NCI-H2196 treated with DMSO at 0.1 percent for 48 hours (cell line): ENCODE measurements at regions not wholly inside any gene's neighbourhood (a gene's known extent, or its start where the extent isn't known, plus 50 kb on each side); places are given as distances from the start of the nearest gene placed in this dataset.
"Not testable (repeated sequence)": the region's sequence is repeated elsewhere in the genome, so short reads cannot be mapped to it uniquely, and the experiment has no call there.

ENCODE experiments used
- DNase-seq: peaks from one replicate; lab custom pipeline; 2025; ENCODE audit not compliant: unreplicated experiment; lab: John Stamatoyannopoulos, UW

DNA sequence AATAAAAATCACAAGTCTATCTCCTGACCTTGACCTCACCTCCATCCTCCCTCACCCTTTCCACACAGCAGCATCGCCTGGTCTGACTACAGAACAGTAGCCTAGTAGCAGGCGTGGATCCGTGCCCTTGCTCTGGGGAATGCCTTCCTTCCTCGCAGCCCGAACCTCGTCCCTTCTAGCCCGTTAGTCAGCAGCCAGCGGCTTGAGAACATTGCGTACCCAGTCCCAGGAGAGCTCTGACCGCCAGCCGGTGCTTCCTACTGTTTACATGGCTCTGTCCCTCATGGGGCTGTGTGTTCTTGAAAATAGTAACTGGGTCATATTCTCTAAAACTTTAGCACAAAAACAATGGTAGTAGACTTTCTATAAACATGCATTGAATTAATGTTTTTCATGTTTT, 682.7 kb upstream of the IGFBP3 start:
- no peak for DNase-seq

DNA sequence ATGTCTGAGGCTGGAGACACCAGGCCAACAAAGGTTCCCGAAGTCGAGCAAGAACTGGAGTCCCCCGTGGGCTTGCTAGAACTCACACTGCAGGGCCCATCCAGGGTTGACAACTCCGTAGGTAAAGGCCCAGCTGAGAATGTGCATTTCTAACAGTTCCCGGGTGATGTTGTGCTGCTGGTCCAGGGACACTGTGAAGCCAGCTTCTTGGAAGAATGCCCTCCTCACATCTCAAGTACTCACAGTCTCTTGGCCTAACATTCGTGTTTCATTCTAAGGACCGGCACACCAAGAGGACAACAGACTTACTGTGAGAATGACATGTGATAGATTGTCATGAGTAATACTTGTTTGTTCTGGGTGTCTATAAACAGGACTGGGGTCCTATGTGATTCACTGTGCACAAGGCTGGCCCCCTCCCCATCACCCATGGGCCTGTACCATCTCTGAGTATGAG, 682.3 kb upstream of the IGFBP3 start:
- no peak for DNase-seq

DNA sequence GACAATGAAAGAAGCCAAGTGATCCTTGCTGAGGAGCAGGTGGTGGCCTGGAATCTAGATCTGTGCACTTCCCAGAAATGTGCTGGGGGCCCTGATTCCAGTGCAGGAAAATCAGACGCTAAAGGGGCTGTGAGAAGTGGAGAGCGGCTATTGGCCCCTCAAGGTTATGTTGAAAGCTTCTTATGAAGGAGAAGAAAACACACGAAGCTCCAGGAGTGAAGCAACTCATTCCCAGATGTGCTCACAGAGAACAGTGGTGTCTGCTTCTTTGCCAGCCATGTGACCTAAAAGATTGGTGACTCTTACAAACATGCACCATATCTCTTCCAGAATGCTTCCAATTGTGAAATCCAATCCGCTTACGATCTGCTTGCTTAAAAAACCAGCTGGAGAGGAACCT, 679.3 kb upstream of the IGFBP3 start:
- no peak for DNase-seq

DNA sequence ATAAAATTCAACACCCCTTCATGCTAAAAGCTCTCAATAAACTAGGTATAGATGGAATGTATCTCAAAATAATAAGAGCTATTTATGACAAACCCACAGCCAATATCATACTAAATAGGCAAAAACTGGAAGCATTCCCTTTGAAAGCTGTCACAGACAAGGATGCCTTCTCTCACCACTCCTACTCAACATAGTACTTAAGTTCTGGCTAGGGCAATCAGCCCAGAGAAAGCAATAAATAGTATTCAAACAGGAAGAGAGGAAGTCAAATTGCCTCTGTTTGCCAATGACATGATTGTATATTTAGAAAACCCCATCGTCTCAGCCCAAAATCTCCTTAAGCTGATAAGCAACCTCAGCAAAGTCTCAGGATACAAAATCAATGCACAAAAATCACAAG, 673.8 kb upstream of the IGFBP3 start:
- DNase-seq: not testable (repeated sequence)

DNA sequence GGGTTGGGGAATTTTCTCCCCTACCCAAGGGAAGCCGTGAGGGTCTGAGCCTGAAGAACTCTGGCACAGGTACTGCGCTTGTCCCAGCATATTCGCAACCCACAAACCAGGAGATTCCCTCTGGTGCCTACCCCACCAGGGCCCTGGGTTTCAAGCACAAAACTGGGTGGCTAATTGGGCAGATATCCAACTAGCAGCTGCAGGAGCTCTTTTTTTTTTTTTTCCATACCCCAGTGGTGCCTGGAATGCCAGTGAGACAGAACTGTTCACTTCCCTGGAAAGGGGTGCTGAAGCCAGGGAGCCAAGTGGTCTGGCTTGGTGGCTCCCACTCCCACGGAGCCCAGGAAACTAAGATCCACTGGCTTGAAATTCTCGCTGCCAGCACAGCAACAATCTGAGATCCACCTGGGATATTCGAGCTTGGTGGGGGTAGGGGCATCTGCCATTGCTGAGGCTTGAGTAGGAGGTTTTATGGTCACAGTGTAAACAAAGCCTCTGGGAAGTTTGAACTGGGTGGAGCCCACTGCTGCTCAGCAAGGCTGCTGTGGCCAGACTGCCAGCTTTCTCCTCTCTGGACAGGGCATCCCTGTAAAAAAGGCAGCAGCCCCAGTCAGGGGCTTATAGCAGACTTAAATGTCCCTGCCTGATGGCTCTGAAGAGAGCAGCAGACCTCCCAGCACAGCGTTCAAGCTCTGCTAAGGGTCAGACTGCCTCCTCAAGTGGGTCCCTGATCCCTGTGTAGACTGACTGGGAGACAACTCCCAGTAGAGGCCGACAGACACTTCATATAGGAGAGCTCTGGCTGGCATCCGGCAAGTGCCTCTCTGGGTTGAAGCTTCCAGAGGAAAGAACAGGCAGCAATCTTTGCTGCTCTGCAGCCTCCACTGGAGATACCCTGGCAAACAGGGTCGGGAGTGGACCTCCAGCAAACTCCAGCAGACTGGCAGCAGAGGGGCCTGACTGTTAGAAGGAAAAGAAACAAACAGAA, 670.1 kb upstream of the IGFBP3 start:
- not testable (repeated sequence) for DNase-seq

DNA sequence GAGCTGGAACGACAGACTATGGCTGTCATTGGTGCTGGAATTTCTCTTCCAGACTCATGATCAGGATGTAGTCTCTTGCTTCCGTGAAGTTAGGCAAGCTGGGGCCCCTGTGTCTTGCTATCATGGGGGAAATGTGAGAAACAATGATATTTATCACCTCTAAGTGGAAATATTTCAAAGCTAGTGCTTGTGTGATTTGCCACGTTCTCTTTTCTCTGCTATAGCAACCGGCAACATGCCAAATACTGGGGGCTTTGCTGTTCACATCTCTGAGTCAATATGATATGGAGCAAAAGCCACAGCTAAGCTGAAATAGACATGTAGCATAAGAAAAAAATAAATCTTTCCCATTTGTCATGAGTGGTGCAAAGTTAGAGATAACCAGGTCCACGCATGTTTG, 668.2 kb upstream of the IGFBP3 start:
- DNase-seq: no peak

DNA sequence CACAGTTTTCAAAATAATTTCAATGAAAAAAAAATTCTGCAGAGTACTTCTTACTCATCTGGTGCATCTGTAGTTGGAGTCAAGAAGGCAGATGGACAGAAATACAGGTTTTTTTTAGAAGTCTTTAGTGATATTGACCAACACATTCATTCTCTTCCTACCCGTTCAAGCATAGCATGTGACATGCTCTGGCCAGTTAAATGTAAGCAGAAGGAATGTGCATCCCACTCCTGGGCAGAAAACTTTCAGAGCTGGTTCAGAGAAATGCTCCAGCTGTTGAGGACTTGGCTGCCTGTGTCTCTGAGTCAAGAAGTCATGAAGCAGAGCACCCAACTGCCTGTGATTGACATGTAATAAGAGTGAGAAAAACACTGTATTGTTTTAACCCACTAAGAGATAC, 665.3 kb upstream of the IGFBP3 start:
- no peak for DNase-seq

DNA sequence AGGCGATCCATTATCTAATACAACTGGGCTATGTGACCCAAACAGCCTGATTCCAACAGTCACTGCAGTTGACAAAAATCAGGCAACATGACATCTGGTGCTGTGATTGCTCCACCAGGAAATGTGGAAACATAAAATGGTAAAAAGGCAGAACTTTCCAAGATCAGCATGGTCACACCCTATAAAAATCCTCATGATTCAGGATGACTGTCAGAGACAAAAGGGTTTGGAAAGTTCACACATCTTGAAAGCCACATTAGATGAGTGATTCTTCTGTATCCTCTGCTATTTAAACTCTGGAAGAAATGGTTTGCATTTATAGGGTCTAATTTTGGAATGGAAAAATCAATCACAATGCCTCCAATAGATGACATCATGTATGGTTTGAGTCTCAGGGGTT, 662.6 kb upstream of the IGFBP3 start:
- no peak for DNase-seq

DNA sequence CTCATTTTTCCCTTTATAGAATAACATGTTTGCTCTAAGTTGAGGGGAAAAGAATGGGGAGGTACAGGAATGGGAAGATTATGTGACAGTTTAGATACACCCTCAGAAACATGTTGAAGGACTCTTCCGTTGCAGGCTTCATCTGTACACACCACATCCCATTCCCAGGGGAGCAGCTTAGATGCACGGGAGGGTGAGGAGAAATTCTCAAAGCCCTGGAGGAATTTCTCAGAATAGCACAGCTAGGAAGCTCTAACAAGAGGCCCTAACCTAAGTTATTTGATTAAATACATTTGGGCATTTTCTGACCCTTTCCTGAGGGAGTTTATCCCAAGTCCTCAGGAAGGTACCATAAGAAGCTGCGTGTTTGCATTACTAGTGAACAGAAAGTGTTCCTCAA, 660.2 kb upstream of the IGFBP3 start:
- no peak for DNase-seq

DNA sequence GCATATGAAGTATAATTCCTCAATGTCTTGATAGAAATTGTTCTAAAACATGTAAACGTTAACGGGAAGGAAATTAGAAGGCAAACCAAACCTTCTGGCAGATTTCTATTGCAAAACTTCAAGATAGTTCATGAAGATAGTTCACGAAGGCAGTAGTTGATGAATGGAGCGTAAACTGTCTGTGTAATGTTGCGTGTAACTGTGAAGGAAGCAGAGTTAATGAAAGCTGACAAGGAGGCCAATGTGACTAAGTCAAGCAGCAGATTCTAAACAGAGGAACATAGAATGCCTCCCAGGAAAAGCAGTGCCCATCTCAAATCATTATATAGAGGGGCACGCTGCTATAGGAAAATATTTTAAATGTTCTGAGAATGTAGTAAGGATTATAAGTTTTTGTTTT, 659.7 kb upstream of the IGFBP3 start:
- no peak for DNase-seq

DNA sequence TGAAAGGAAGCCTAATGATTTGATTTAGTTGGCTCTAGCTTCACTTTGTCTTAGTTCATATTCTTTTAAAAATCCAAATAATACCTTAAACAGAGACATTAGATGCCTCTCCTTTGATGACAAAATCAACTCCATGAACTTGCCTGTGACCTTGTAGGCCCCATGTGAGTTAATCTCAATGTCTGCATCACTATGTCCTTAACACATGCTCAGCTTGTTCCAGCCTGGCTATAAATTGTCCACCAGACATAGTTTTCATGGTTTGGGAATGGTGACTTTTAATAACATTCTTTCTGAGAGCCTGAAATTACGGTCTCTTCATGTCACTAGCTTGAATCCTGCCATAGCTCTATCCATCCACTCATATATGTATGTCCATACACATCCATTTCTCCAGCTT, 656.3 kb upstream of the IGFBP3 start:
- no peak for DNase-seq

DNA sequence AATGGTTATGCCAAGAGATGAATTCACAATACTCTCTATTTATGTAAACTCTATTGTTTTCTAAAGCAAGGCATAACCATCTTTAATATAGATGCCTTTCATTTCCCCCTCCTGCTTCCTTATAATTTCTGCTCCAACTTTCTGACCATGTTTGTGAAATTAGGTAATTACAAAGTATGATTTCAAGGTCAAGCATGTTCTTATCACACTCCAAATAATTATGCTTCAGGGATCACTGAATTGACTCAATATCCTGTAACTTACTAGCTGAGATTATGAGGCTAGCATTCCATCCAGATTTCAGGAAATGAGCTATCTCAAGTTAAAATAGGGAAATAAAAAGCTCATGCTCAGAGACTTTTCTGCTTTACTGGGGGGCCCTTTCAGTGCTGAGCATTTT, 655.9 kb upstream of the IGFBP3 start:
- no peak for DNase-seq

DNA sequence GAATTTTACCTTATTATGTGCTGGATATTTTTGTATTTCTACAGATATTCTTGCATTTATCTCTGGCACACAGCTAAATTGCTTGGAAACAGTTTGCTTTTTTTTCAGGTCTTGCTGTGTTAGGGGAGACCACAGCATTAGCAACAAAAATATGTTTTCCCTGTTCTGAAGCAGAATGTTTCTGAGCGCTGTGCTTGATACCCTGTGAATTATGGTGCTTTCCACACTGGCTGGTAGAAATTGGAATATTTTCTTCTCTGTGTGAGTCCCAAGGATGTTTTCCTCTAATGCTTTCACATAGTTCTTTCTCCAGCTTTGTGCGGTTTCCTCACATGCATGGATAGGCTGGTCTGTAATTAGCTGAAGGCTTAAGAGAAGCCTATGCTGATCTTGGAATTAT, 651.6 kb upstream of the IGFBP3 start:
- no peak for DNase-seq

DNA sequence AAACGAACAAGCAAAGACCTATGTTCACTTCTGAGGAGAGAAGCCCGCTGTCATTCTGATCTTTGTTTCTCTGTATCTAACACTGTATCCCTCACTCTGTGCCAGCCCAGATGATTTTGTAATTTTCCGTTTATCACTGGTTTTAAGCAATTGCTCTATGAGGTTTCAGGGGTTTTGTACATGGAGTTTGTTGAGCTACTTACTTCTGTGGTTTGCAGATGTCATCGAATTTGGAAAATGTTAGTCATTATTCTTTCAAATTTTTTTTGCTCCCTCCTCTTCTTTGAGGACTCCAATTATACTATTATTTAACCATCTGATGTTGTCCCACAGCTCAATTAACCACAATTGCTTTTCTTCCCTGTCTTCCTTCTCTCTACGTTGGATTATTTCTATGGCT, 650.9 kb upstream of the IGFBP3 start:
- DNase-seq: no peak

DNA sequence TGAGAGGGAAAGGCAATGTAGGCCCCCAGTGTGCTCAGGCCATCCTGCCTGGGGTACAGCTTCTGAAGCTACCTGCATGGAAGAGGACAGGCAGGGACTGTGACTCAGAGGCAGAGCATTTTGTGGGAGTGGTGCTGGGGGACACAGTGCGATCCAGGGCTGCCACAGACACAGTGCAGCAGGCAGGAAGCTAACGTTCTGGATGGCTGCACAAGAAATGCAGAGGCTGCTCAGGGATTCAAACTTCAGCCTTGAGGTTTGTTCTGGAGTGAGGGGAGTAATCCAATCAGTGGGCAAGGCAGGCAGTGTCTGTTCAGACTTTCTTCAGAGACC, 648.0 kb upstream of the IGFBP3 start:
- no peak for DNase-seq

DNA sequence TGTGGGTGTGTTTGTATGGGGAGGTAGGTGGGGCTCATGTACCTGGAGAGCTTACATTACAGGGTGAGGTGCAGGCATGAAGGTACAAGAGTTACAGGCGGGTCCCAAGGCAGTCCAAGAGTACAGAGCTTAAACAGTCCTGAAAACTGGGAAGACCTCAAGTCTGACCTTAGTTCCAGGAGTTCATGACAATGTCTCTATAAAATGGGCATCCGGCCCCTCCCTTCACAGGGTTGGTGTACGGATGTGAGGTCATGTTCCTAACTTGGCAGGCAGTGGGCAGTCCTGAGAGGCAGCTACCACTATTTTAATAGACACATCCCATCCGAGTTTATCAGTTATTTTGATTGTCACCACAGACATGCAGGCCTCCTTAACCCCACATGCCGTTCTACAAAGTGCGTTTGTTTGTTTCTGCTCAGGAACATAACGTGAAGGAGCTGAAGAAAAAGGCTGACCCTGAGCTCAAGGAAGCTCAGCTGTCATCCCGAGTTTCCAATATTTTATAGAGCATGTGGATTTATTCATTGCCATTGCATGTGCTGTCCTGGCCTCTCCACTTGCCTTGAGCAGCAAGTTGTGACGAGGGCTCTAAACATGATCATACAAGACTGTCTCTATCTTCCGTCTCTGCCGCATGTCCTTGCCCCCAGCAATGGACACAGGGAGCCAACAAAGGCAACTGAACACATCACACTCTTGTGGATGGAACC, 647.5 kb upstream of the IGFBP3 start:
- no peak for DNase-seq

DNA sequence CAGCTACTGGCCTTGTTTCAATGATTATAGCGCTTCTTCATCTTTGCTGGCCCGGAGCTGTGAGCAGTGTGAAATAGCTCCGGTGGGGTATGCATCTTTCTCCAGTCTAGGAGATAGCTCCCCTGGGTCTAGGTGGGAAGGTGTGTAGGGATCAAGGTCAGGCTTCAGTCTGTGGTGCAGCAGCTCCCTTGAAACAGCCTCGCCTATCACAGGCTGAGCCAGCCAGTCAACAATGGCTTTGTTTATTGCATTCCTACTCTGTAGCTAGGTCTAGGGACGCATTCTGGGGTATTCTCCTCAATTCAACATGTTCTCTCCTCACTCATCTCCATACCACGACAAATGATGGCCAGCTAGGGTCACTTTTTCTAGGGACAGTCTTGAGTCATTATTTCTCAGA, 646.8 kb upstream of the IGFBP3 start:
- no peak for DNase-seq

DNA sequence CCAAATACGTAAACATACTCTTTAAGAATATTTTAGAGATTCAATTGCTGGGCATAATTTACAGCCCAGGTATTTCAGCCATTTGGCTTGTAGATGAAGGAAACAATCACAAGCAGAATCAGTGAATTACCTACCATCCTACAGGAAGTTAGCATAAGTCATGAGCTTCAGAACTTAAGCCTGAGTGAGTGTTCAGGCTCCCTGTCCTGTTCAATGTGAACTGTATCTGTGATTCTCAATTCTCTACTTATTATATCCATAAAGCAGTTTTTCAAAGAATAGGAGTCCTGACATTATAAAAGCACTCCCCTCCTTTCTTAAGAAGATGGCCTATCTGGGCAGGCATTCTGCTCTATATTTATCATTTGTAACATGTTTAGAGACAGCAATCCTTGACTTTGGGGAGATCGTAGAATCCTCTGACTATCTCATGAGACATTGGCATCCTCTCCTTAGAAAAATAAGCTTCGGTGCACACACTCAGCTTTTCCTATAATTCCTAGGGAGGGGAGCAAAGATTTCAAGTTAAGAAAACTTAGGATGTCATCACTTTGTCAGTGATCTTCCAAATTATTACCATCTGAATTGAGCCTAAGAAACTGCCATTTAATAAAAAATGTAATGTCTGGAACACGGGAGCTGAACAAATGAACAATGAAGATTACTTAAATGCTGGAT, 645.2 kb upstream of the IGFBP3 start:
- no peak for DNase-seq

DNA sequence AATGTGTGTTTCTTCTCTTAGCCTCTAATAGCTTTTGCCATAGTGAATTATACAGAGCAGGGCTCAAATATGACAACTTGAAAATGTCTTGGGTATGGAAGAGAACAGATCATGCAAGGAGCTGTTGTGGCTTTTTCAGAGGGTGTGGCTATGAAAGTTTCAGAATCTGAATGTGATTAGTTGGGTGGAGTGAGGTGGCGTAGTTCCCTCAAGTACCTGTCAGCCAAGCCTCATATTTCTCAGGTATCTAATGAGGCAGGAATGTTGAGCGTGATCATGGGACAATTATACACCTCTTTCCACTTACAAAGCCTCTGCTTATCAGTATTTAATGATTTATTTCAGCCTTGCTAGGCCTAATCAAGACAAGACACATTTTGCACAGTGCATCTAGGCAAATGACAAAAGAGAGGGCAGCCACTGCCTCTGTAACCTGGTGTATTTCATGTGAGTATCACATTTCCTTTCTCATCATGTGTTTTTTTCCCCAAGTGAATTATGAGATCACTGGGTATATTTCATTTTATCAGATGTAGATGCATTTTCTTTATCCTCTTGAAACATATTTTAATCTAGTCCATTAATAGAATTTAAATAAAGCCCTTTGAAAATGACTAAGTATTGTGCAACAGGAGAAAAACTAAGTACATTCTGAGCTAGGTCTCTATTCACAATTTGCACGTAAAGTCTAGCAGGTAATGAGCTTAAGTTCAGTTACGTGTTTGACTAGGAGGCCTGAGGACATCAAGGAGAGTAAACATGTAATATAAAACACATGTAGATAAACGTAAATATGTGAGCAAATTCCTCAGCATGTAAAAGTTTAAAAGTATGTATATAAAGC, 644.4 kb upstream of the IGFBP3 start:
- DNase-seq: no peak

DNA sequence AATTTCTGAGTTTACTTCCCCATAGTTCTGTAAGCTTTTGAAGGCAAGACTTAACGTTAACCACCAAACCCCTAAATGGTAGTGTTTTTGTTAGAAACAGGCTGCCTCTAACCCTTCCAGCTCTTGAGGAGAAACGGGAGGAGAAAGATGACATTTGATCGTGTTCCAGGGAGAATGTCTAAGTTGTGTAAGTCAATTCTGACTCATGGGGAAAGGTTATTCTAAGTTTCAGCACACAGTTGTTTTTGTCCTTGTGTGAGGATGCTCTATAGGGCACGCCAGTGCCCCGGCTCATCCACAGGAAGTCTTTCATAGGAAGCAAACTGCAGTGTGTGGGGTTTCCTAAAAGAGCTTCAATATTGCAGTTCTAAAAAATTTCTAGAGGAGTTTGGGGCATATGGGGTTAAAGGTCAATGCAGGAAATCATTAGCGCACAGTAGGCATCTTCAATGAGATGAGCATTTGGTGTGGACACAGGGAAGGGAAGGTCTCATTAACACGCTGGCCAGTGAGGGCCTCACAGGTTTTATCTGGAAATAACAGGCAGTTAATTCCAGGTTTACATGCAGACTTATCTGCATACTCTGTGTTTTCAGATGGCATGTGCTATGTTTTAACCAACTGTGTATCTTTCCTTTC, 638.2 kb upstream of the IGFBP3 start:
- no peak for DNase-seq
